Brain microvascular endothelial cell (primary cell): ENCODE measurements at regions not wholly inside any gene's neighbourhood (a gene's known extent, or its start where the extent isn't known, plus 50 kb on each side); places are given as distances from the start of the nearest gene placed in this dataset.

Source experiments
- DNase-seq: peaks from one replicate; pipeline ENCODE4 v3.0.0-alpha.2; 2020
- H3K27ac ChIP-seq: fragments of 250-450 bp; sonication (Bioruptor Pico); 2 replicates; pipeline ENCODE4 v1.5.1; 2020; ENCODE audit warnings: mild to moderate bottlenecking, moderate library complexity
- H3K27me3 ChIP-seq: fragments of 250-450 bp; sonication (Bioruptor Pico); replicated peaks from 2 replicates; pipeline ENCODE4 v1.5.1; 2020; ENCODE audit warnings: mild to moderate bottlenecking
- H3K36me3 ChIP-seq: fragments of 250-450 bp; sonication (Bioruptor Pico); replicated peaks from 2 replicates; pipeline ENCODE4 v1.5.1; 2020; ENCODE audit warnings: mild to moderate bottlenecking
- H3K4me3 ChIP-seq: 2 replicates; pipeline ENCODE4 v1.5.1; 2011; ENCODE audit warnings: low read depth, mild to moderate bottlenecking, control low read depth, low read length, moderate library complexity
- CTCF ChIP-seq: IDR thresholded peaks from 2 replicates; pipeline ENCODE4 v1.5.1; 2011; ENCODE audit warnings: low read depth, mild to moderate bottlenecking, moderate library complexity, low read length, control low read depth, inconsistent platforms; ENCODE audit errors: missing control alignments
- in situ Hi-C: cut with HindIII; loops from 2 replicates; pipeline ENCODE4 v1.10.0; 2017; ENCODE audit warnings: low sequenced_read_pairs, low pct_ligation_motif_present

GRCh38 chr4:149928507-149928906 lies 112.9 kb upstream of the IQCM start:
- in situ Hi-C loops = no loop called here
- H3K27me3 ChIP-seq = no peaks in the 10 kb centered on the region
- TF ChIP-seq CTCF = no peak
- DNase-seq = no peak
- H3K27ac ChIP-seq = no peak overlapping the region
- no peak overlapping the region for H3K4me3 ChIP-seq
- no peaks in the 10 kb centered on the region for H3K36me3 ChIP-seq

- TF ChIP-seq CTCF = no peak
- no peaks in the 10 kb centered on the region for H3K36me3 ChIP-seq
- H3K4me3 ChIP-seq = no peak overlapping the region
- in situ Hi-C loops = no loop called here
- H3K27me3 ChIP-seq = no peaks in the 10 kb centered on the region
- DNase-seq = no peak
- no peak overlapping the region for H3K27ac ChIP-seq
Measured at GRCh38 chr4:149931431-149931830, 115.8 kb upstream of the IQCM start.

- H3K36me3 ChIP-seq = no peaks in the 10 kb centered on the region
- H3K27ac ChIP-seq = no peak overlapping the region
- H3K4me3 ChIP-seq = no peak overlapping the region
- H3K27me3 ChIP-seq = no peaks in the 10 kb centered on the region
- DNase-seq = no peak
- no peak for TF ChIP-seq CTCF
- in situ Hi-C loops = no loop called here
Measured at GRCh38 chr4:149932188-149932587, 116.5 kb upstream of the IQCM start.

- DNase-seq = no peak
- in situ Hi-C loops = no loop called here
- H3K27me3 ChIP-seq = no peaks in the 10 kb centered on the region
- no peak overlapping the region for H3K27ac ChIP-seq
- H3K36me3 ChIP-seq = no peaks in the 10 kb centered on the region
- H3K4me3 ChIP-seq = no peak overlapping the region
- no peak for TF ChIP-seq CTCF
Measured at GRCh38 chr4:149933120-149933519, 117.5 kb upstream of the IQCM start.

- no peak for DNase-seq
- in situ Hi-C loops = no loop called here
- Histone ChIP-seq H3K27me3 (no peaks in the 10 kb centered on the region), H3K36me3 (no peaks in the 10 kb centered on the region), H3K27ac (no peak overlapping the region), H3K4me3 (no peak overlapping the region)
- no peak for TF ChIP-seq CTCF
Measured at GRCh38 chr4:149933883-149934282, 118.2 kb upstream of the IQCM start.

GRCh38 chr4:149949381-149949780 lies 128.9 kb upstream of the DCLK2 start:
- no peak for DNase-seq
- Histone ChIP-seq H3K36me3 (no peaks in the 10 kb centered on the region), H3K4me3 (no peak overlapping the region), H3K27ac (no peak overlapping the region), H3K27me3 (no peaks in the 10 kb centered on the region)
- in situ Hi-C loops = no loop called here
- no peak for TF ChIP-seq CTCF
